Karpas-422 (cell line): ENCODE measurements at regions not wholly inside any gene's neighbourhood (a gene's known extent, or its start where the extent isn't known, plus 50 kb on each side); places are given as distances from the start of the nearest gene placed in this dataset.

Experiments
- DNase-seq: peaks from one replicate; pipeline ENCODE4 v3.0.0-alpha.2; 2015
- H2AFZ ChIP-seq: fragments of 200-600 bp; sonication (generic); 2 replicates; pipeline ENCODE4 v1.6.1; 2014; ENCODE audit warnings: antibody characterized with exemption, low read length, mixed read lengths
- H3K27ac ChIP-seq: fragments of 200-600 bp; sonication (generic); 2 replicates; pipeline ENCODE4 v1.5.1; 2014; ENCODE audit warnings: mild to moderate bottlenecking, low read length, moderate library complexity
- H3K27me3 ChIP-seq: fragments of 200-600 bp; sonication (generic); 2 replicates; pipeline ENCODE4 v1.6.1; 2014; ENCODE audit warnings: low read length, mixed read lengths
- H3K36me3 ChIP-seq: fragments of 200-600 bp; sonication (generic); 2 replicates; pipeline ENCODE4 v1.6.1; 2014; ENCODE audit warnings: low read length, mixed read lengths; ENCODE audit not compliant: insufficient read depth
- H3K4me1 ChIP-seq: fragments of 200-600 bp; sonication (generic); 2 replicates; pipeline ENCODE4 v1.6.1; 2014; ENCODE audit warnings: mild to moderate bottlenecking, low read length, mixed read lengths
- H3K4me2 ChIP-seq: fragments of 200-600 bp; sonication (generic); 2 replicates; pipeline ENCODE4 v1.6.1; 2014; ENCODE audit warnings: low read length, low read depth, mild to moderate bottlenecking; ENCODE audit not compliant: poor library complexity, severe bottlenecking
- H3K4me3 ChIP-seq: fragments of 200-600 bp; sonication (generic); 2 replicates; pipeline ENCODE4 v1.5.1; 2014; ENCODE audit warnings: mild to moderate bottlenecking, antibody characterized with exemption, low read length, mixed read lengths
- H3K79me2 ChIP-seq: fragments of 200-600 bp; sonication (generic); 2 replicates; pipeline ENCODE4 v1.6.1; 2014; ENCODE audit warnings: mild to moderate bottlenecking, low read length, mixed read lengths
- H3K9ac ChIP-seq: fragments of 200-600 bp; sonication (generic); 2 replicates; pipeline ENCODE4 v1.6.0; 2014; ENCODE audit warnings: low read length
- H3K9me2 ChIP-seq: fragments of 200-600 bp; sonication (generic), shearing (Covaris generic); replicated peaks from 2 replicates; pipeline ENCODE4 v1.6.0; 2014; ENCODE audit warnings: mild to moderate bottlenecking, low read length, moderate library complexity; ENCODE audit not compliant: insufficient read depth
- H3K9me3 ChIP-seq: fragments of 300-700, 200-600 bp; sonication (generic); 2 replicates; pipeline ENCODE4 v1.6.1; 2014; ENCODE audit warnings: low read length, mixed read lengths
- H4K20me1 ChIP-seq: fragments of 200-600 bp; sonication (generic); 2 replicates; pipeline ENCODE4 v1.6.1; 2014; ENCODE audit warnings: mild to moderate bottlenecking, antibody characterized with exemption, low read length, low read depth; ENCODE audit not compliant: insufficient read depth

DNA sequence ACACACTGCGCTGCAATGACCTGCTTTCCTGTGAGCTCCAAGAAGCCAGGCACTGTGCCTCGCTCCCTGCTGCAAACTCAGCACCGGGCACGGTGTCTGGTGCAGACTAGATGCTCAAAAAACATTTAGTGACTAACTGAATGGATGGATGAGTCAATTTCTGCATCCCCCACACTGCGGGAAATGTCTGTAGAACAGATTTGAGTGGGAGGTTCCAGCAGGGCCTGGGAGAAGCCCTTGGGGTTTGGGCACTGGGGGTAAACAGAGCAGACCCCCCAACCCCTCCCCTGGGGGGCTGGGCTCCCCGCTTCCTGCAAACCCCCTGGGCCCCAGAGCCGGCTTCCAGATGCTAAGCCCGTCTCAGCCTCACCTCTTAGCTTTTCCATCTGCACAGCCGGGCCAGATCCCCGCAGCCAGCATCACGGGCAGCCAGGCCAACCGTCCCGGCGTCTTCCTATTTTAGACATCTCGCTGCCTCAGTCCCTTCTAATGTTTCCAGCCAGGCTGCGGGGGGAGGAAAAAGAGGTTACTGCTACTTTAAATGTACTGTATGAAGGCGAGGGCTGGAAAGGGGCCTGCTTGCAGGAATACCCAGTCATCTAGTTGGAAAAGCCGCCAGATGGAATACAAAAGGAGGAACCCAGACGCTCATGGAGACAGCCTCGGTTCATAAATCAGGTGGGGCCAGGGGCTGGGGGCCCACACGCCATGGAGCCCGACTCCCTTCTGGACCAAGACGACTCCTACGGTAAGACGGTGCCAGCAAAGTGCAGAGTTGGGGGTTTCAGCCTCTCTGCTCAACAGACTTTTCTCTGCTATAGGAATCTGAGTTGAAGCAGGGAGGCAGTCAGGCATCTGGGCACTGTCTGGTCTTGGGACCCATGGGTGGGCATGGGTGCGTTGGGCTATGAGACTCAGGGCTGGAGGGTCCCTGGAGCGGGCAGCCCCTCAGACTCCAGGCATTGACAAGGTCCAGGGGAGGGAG, 67.1 kb upstream of the GGTA1 start:
- Histone ChIP-seq H3K9ac (no peak overlapping the region), H3K36me3 (no peaks in the 10 kb centered on the region), H3K4me1 (no peaks in the 10 kb centered on the region), H2AFZ (no peak overlapping the region), H3K79me2 (no peaks in the 10 kb centered on the region), H4K20me1 (no peaks in the 10 kb centered on the region), H3K4me2 (no peak overlapping the region), H3K9me2 (no peaks in the 10 kb centered on the region), H3K4me3 (no peak overlapping the region), H3K27ac (no peak overlapping the region), H3K9me3 (no peaks in the 10 kb centered on the region), H3K27me3 (no peaks in the 10 kb centered on the region)
- DNase-seq = no peak

DNA sequence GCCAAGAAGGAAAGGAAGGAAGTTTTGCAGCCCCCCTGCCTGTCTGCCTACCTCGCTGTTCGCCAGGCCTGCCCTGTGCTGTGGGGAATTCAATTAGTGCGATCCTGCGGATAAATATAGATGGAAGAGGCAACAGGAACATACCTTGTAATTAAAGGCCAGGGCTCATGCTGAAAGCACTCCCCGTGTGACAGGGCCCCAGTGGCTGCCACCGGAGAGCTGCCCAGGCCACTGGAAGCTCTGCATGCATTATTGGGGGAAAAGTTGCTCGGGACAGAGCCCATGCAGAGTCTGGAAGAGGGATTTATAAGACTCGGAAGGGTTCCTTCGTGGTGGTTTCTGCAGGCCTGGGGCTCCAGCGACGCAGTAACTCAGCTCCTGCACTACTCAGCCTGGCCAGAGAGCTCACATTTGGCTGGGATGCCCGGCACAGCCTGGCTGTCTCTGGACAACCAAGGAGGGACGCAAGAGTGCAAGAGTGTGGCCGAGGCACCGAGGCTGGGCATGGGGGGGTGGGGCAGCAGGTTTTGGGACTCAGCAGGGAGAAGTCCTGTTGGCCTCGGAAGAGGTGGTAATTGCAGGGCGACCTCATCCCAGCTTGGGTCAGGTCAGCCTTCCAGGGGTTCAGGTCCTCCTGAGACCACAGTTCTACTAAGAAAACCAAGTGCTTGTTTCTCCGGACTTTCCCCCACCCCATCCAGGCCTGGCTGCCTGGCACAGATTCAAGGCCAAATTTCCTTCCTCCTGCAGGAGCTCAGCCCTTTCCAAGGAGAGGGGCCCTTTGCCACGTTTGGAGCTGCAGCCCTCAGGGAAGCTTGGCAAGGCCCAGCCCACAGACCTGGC, 68.1 kb upstream of the GGTA1 start:
- no peaks in the 10 kb centered on the region for H4K20me1 ChIP-seq
- H3K27me3 ChIP-seq = no peaks in the 10 kb centered on the region
- no peak overlapping the region for H3K9ac ChIP-seq
- no peak overlapping the region for H3K4me2 ChIP-seq
- H3K36me3 ChIP-seq = no peaks in the 10 kb centered on the region
- no peak overlapping the region for H2AFZ ChIP-seq
- H3K4me1 ChIP-seq = no peaks in the 10 kb centered on the region
- H3K9me3 ChIP-seq = no peaks in the 10 kb centered on the region
- H3K9me2 ChIP-seq = no peaks in the 10 kb centered on the region
- H3K4me3 ChIP-seq = no peak overlapping the region
- H3K79me2 ChIP-seq = no peaks in the 10 kb centered on the region
- DNase-seq = no peak
- no peak overlapping the region for H3K27ac ChIP-seq

DNA sequence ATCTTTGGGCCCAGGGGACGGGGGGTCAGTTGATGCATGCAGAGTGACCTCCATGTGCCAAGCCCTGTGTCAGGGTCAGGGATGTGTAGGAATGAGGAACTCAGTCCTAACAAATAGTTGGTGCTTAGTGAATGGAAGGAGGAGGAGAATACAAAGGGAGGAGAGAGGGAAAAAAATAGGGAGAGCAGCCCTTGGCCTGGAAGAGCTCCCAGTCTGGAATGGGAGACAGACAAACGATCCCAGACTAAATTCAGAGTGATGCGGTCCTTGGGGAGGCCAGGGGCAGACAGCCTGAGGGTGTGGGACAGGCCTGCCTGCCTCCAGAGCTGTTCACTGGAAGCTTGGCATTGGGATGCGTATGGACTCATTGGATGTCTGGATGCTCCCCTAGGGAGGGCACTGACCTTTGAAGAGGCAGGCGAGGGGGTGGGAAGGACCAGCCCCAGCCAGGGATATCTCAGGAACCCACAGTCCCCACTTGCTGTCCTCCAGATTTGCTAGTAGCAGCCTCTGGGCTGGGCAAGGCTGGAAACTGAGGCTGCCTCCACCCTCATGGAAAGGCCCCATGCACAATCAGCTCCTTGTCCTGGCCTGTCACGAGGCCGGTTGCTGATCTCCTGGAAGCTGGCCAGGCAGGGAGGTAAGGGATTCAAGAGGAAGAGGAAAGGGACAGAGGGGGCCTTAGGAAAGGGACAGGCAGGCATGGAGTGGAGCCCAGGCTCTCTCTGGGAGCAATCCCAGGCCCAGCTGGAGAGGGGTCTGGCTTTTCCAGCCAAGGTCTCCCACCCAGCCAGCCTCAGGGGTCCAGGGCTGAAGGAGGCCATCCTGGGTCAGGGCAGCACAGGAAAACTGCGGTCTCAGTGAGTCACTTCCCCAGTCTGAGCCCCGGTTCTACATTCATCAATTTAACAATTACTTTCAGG, 69.0 kb upstream of the GGTA1 start:
- H3K36me3 ChIP-seq = no peaks in the 10 kb centered on the region
- no peaks in the 10 kb centered on the region for H3K27me3 ChIP-seq
- H3K4me1 ChIP-seq = no peaks in the 10 kb centered on the region
- no peaks in the 10 kb centered on the region for H4K20me1 ChIP-seq
- H3K4me3 ChIP-seq = no peak overlapping the region
- no peaks in the 10 kb centered on the region for H3K9me2 ChIP-seq
- no peaks in the 10 kb centered on the region for H3K9me3 ChIP-seq
- H3K4me2 ChIP-seq = no peak overlapping the region
- no peak overlapping the region for H2AFZ ChIP-seq
- H3K27ac ChIP-seq = no peak overlapping the region
- no peak for DNase-seq
- H3K79me2 ChIP-seq = no peaks in the 10 kb centered on the region
- H3K9ac ChIP-seq = no peak overlapping the region

DNA sequence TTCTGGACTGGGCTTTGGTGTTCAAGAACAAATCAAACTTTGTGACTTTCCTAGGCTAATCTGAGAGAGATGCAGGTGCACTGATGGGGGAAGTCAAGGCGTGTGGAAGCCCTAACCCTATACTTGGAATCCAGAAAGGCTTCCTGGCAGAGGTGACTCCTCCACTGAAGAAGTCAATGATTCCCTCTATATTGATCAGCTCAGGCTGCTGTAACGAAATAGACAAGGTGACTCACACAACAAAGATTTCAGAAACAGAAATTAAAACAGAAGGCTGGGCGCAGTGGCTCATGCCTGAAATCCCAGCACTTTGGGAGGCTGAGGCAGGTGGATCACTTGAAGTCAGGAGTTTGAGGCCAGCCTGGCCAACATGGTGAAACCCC, 69.6 kb upstream of the GGTA1 start:
- no peak overlapping the region for H3K4me2 ChIP-seq

DNA sequence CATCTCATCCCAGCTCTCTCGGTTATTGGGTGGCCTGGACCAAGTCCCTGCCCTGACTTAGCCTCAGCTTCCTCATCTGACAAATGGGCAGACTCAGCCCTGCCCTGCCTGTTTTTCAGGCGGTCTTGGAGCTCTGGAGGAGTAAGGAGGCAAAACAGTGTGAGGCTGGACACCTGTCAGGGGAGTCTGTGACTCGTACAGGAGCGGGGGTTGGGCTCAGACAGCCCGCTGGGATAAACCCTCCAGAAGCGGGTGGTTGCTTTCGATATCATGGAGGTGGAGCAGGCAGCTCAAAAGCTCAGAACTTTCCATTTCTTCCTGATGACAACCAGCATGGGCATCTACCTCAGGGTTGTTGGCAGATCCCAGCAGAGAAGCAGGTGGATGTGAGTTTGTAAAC, 72.9 kb upstream of the GGTA1 start:
- H3K9ac ChIP-seq = no peak overlapping the region
- H3K4me3 ChIP-seq = no peak overlapping the region
- H3K27me3 ChIP-seq = no peaks in the 10 kb centered on the region
- H3K9me2 ChIP-seq = no peaks in the 10 kb centered on the region
- H2AFZ ChIP-seq = no peak overlapping the region
- no peaks in the 10 kb centered on the region for H4K20me1 ChIP-seq
- DNase-seq = no peak
- no peaks in the 10 kb centered on the region for H3K9me3 ChIP-seq
- H3K4me2 ChIP-seq = no peak overlapping the region
- no peak overlapping the region for H3K27ac ChIP-seq
- no peaks in the 10 kb centered on the region for H3K36me3 ChIP-seq
- no peaks in the 10 kb centered on the region for H3K4me1 ChIP-seq
- H3K79me2 ChIP-seq = no peaks in the 10 kb centered on the region

More for the DNA sequence above, 69.6 kb upstream of the GGTA1 start:
- Histone ChIP-seq H3K79me2 (no peaks in the 10 kb centered on the region), H3K9ac (no peak overlapping the region), H3K4me1 (no peaks in the 10 kb centered on the region), H3K9me3 (no peaks in the 10 kb centered on the region), H3K27ac (no peak overlapping the region), H3K4me3 (no peak overlapping the region), H3K36me3 (no peaks in the 10 kb centered on the region), H3K27me3 (no peaks in the 10 kb centered on the region), H3K9me2 (no peaks in the 10 kb centered on the region), H2AFZ (no peak overlapping the region), H4K20me1 (no peaks in the 10 kb centered on the region)
- DNase-seq = no peak

DNA sequence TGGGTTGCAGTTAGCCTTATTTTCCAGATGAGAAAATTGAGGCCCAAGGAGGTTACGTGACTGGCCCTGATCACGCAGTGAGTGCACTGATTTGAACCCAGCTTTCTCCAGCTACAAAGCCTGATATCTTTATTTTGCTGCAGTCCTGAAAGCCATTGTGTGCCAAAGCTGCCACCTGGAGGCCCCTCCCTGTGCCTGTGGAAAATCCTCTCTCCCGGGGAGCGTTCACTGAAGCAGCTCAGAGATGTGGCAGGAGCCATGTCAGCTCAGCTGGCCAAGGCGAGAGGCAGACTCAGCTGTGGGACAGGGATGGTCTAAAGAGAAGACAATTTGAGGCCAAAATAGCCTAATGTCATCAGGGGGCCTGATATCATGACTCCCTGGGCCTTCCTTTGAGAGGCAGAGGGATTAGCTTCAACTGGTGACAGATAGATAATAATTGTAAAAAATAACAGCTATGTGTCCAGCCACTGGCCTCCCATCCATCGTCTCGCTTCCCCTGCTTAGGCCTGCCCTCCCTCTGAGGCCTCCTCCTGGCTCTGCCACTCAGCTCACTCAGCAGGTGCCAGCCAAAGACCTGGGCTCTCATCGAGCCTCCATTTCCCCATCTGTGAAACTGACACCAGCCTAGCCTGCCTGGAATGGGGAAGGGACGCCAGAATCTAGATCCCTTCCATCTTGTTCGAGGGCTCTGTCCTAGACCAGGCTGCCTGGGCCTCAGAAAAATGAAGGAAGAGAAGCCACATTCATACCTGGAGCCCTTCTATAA, 74.3 kb upstream of the GGTA1 start:
- Histone ChIP-seq H3K9ac (no peak overlapping the region), H3K9me3 (no peaks in the 10 kb centered on the region), H3K27me3 (no peaks in the 10 kb centered on the region), H3K9me2 (no peaks in the 10 kb centered on the region), H3K36me3 (no peaks in the 10 kb centered on the region), H3K27ac (no peak overlapping the region), H3K79me2 (no peaks in the 10 kb centered on the region), H2AFZ (no peak overlapping the region), H3K4me1 (no peaks in the 10 kb centered on the region), H3K4me3 (no peak overlapping the region), H3K4me2 (no peak overlapping the region), H4K20me1 (no peaks in the 10 kb centered on the region)
- no peak for DNase-seq

DNA sequence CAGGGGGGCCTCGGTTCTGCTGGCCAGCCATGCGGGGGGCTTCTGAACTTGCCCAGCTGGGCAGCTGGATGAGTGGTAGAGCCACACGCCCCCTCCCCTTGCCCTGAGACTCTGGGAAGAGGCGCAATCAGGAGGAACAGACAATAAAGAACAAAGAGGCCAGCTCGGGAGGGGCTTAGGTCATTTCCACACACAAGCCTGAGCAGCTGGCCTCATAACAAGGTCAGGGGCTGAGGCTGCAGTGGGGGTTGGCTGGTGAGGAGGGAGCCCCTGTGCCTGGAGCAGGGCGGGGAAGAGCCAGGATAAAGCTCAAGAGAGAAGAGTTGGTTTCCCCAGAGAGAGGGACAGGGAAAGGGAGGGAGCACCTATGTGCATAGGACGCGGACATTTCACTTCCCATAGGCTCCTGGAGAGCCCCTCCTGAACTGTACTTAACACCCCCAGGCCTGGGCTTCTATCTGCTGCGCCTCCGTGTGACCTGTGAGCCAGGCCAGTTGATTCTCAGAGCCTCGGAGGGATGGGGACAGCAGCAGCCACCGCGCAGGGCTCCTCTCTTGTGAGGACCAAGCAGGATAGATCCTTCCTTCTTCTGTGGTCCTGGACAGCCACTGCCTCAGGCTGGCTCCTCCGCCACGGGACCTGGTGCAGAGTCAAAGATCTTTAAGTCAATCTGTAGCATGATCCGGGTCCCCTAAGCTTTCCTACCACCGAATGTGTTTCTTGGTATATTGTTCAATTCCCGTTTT, 75.3 kb upstream of the GGTA1 start:
- DNase-seq = no peak
- Histone ChIP-seq H3K4me2 (no peak overlapping the region), H3K9ac (no peak overlapping the region)

More for the DNA sequence above, 75.3 kb upstream of the GGTA1 start:
- H3K4me1 ChIP-seq = no peaks in the 10 kb centered on the region
- no peaks in the 10 kb centered on the region for H4K20me1 ChIP-seq
- no peak overlapping the region for H2AFZ ChIP-seq
- no peaks in the 10 kb centered on the region for H3K9me3 ChIP-seq
- no peaks in the 10 kb centered on the region for H3K9me2 ChIP-seq
- no peaks in the 10 kb centered on the region for H3K27me3 ChIP-seq
- no peaks in the 10 kb centered on the region for H3K36me3 ChIP-seq
- no peak overlapping the region for H3K27ac ChIP-seq
- H3K4me3 ChIP-seq = no peak overlapping the region
- no peaks in the 10 kb centered on the region for H3K79me2 ChIP-seq
